ENCODE measurements at regions not wholly inside any gene's neighbourhood (a gene's known extent, or its start where the extent isn't known, plus 50 kb on each side); places are given as distances from the start of the nearest gene placed in this dataset.

- intact Hi-C loops (cut with DNase I) = no loop called here
- Histone ChIP-seq H3K9me3 (no peaks in the 10 kb centered on the region), H3K4me3 (no peak overlapping the region), H3K36me3 (no peaks in the 10 kb centered on the region), H3K27ac (no peak overlapping the region), H3K27me3 (no peaks in the 10 kb centered on the region), H3K4me1 (no peaks in the 10 kb centered on the region)
- TF ChIP-seq CTCF (IDR thresholded peaks at IDR 0.05) (no peak), POLR2A (IDR thresholded peaks at IDR 0.05) (no peak)
- DNase-seq = no peak
- 49 to 62% methylated on average over 3 of the region's 3 CpGs for WGBS, 2 donors
Observed at GRCh38 chr20:17084909-17085308, 141.9 kb upstream of the PCSK2 start.

GRCh38 chr20:17093782-17094181, 133.1 kb upstream of the PCSK2 start:
- Histone ChIP-seq H3K27me3 (no peaks in the 10 kb centered on the region), H3K9me3 (no peaks in the 10 kb centered on the region), H3K4me1 (no peaks in the 10 kb centered on the region), H3K4me3 (no peak overlapping the region), H3K36me3 (no peaks in the 10 kb centered on the region), H3K27ac (no peak overlapping the region)
- 58 to 64% methylated on average over 4 of the region's 4 CpGs for WGBS, 2 donors
- TF ChIP-seq CTCF (IDR thresholded peaks at IDR 0.05) (no peak), POLR2A (IDR thresholded peaks at IDR 0.05) (no peak)
- no peak for DNase-seq
- intact Hi-C loops (cut with DNase I) = no loop called here

- Histone ChIP-seq H3K4me1 (no peaks in the 10 kb centered on the region), H3K4me3 (no peak overlapping the region), H3K36me3 (no peaks in the 10 kb centered on the region), H3K27me3 (no peaks in the 10 kb centered on the region), H3K27ac (no peak overlapping the region), H3K9me3 (no peaks in the 10 kb centered on the region)
- no peak for DNase-seq
- TF ChIP-seq POLR2A (IDR thresholded peaks at IDR 0.05) (no peak), CTCF (IDR thresholded peaks at IDR 0.05) (no peak)
- intact Hi-C loops (cut with DNase I) = no loop called here
- WGBS, 2 donors = 42 to 45% methylated on average over 4 of the region's 4 CpGs
Observed at GRCh38 chr20:17097603-17098002, 129.2 kb upstream of the PCSK2 start.

GRCh38 chr20:17100506-17100905, 126.3 kb upstream of the PCSK2 start:
- 53 to 74% methylated on average over 1 of the region's 1 CpG for WGBS, 2 donors

GRCh38 chr20:17107127-17107526, 119.7 kb upstream of the PCSK2 start:
- H3K4me3 ChIP-seq = no peak overlapping the region
- H3K36me3 ChIP-seq = no peaks in the 10 kb centered on the region
- DNase-seq = no peak
- no peaks in the 10 kb centered on the region for H3K4me1 ChIP-seq
- no peaks in the 10 kb centered on the region for H3K9me3 ChIP-seq
- WGBS, 2 donors = 83 to 88% methylated on average over 6 of the region's 6 CpGs
- H3K27ac ChIP-seq = no peak overlapping the region
- H3K27me3 ChIP-seq = no peaks in the 10 kb centered on the region
- intact Hi-C loops (cut with DNase I) = no loop called here
- TF ChIP-seq CTCF (IDR thresholded peaks at IDR 0.05) (no peak), POLR2A (IDR thresholded peaks at IDR 0.05) (no peak)

More at GRCh38 chr20:17100506-17100905, 126.3 kb upstream of the PCSK2 start:
- TF ChIP-seq POLR2A (IDR thresholded peaks at IDR 0.05) (no peak), CTCF (IDR thresholded peaks at IDR 0.05) (no peak)
- Histone ChIP-seq H3K27me3 (no peaks in the 10 kb centered on the region), H3K27ac (no peak overlapping the region), H3K4me3 (no peak overlapping the region), H3K36me3 (no peaks in the 10 kb centered on the region), H3K9me3 (no peaks in the 10 kb centered on the region), H3K4me1 (no peaks in the 10 kb centered on the region)
- no peak for DNase-seq
- intact Hi-C loops (cut with DNase I) = no loop called here
